HG03469 (cell line): ENCODE measurements at regions not wholly inside any gene's neighbourhood (a gene's known extent, or its start where the extent isn't known, plus 50 kb on each side); places are given as distances from the start of the nearest gene placed in this dataset.

ENCODE experiments used
- ATAC-seq: cut with Tn5 transposase; IDR thresholded peaks from one replicate; pipeline ENCODE4 v1.9.1; 2021; ENCODE audit warnings: mild to moderate bottlenecking, moderate library complexity, moderate number of reproducible peaks; ENCODE audit not compliant: unreplicated experiment

- no peak for ATAC-seq
These were observed 271.6 kb downstream of the AUH start for GRCh38 chr9:91090130-91090410.

- ATAC-seq: no peak
These were observed 269.5 kb downstream of the AUH start for GRCh38 chr9:91092214-91092613.

GRCh38 chr9:91094324-91095088, 267.2 kb downstream of the AUH start:
- no peak for ATAC-seq

DNA sequence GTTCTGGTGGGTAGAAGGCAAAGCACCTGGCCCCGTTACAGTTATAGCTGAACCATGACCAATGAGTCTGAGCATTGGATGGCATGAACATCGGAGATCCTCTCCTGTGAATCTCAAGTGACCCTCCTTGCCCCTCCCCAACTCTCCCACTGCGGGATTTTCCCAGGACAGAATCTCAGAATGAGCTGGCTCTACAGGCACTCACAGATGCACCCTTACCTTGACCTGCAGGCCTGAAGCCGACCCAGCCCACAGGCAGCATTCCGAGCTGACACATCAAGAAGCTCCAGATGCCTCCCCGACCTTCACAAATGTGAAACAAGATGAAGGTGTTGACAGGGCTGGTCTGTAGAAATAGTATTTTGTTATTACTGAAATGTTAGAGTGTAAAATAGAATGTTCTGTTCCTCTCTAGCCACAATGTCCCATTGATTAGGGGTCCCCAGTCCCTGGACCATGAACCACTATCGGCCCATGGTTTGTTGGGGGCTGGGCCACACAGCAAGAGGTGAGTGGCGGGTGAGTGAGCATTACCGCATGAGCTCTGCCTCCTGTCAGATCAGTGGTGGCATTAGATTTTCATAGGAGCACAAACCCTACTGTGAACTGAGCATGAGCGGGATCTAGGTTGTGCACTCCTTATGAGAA, 263.4 kb downstream of the AUH start:
- no peak for ATAC-seq

DNA sequence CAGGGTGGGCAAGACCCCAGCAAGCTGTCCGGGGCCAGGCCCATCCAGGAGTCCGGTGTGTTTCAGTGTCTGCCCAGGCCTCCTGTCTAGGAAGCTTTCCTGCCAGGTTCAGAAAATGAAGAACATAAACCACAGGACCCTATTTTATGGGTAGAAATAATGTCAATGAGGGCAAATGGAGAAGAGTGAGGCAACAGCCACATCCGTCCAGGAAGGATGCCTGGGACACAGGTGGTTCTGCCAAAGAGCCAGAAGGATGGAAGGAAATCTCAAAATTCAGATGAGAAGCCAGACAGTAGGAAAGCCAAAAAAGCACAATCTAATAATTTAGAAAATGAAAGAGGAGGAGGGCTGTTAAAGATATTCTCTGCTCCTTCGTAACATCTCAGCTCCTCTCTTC, 262.3 kb downstream of the AUH start:
- no peak for ATAC-seq

GRCh38 chr9:91100878-91101450, 260.8 kb downstream of the AUH start:
- no peak for ATAC-seq

- ATAC-seq: no peak
These were observed 260.0 kb downstream of the AUH start for GRCh38 chr9:91101611-91102168.

- ATAC-seq: no peak
These were observed 259.4 kb downstream of the AUH start for GRCh38 chr9:91102269-91102668.

DNA sequence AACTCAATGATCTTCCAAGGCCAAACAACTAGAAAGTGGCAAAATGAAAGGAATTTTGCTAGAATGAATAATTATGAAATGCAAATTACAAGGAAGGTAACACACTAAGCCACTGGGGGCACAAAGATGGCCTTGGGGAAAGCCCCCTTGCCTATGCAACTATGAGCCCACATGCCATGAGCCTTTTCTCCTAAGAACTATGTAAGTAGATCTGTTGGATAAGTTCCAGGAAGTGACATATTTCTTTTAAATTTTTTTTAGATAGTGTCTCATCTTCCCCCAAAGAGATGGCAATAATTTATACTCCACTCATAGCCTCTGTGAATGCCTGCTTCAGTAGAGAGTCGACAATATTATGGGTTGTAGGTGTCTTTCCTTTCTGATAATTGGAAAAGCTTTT, 257.8 kb downstream of the AUH start:
- no peak for ATAC-seq

- ATAC-seq: no peak
These were observed 255.2 kb downstream of the AUH start for GRCh38 chr9:91106415-91107081.

DNA sequence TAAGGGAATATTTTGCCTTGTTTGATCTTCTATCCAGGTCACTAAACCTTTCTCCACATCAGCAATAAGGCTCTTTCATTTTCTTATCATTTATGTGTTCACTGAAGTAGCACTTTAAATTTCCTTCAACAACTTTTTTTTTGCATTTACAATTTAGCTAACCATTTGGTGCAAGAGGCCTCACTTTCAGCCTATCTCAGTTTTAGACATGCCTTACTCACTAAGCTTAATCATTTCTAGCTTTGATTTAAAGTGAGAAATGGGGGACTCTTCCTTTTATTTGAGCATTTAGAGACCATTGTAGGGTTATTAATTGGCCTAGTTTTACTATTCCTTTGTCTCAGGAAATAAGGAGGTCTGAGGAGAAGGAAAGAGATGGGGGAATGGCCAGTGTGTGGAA, 250.5 kb downstream of the AUH start:
- no peak for ATAC-seq

DNA sequence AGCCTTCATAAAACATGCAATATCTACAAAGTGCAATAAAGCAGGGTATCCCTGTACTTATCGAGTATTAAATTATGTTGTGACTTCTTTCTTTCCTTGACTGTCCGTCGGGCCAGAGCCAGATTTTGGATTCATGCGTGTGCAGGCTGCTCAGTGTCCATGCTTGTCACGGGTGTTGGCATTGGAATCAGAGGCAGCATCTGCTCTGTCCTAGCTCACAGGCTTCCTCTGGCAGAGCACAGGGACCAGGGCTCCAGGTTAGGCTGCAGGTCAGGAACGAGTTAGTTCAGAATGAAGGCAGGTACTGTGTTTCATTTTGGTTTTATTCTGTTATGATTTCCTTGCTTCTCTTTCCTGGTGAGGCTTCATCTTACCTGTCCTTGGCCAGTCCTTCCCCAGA, 249.8 kb downstream of the AUH start:
- no peak for ATAC-seq

- ATAC-seq: no peak
These were observed 248.7 kb downstream of the AUH start for GRCh38 chr9:91113016-91113415.

DNA sequence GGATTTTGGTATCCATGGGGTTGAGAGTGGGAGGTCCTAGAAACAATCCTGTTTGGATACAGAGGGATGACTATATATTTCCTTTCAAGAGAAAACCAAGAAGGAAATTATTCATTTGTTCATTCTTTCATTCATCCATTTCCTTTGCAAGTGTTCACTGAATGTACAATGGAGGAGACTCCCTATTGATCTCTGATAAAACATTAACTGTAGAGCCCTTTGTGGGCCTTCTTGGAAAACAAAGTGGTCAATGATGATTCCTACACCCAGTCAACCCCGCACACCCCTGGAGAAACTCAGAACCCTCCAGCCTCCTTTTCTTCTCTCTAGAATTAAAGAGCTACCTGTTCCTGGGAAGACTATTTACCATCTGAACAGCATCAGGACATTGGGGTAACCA, 247.3 kb downstream of the AUH start:
- ATAC-seq: no peak

DNA sequence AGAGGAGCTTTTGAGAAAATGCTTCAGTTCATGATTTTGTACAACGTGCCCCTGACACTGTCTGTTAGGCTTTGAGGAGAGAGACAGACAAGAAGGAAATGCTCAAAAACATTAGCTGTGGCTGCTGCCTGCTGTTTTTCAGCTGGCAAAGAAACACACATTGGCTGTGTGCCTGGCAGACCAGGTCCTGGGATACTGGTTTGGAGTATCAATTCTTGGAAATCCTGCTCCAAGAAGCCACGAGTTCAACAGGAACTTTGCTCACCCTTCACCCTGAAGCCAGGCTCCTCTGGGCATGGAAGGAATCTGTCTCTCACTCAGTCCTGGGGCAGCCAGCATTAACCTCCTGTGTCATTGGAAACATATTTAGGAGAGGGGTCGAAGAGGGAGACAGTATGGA, 245.5 kb downstream of the AUH start:
- ATAC-seq: no peak

GRCh38 chr9:91116711-91117110, 245.0 kb downstream of the AUH start:
- no peak for ATAC-seq

GRCh38 chr9:91117474-91117891, 244.2 kb downstream of the AUH start:
- ATAC-seq: no peak

DNA sequence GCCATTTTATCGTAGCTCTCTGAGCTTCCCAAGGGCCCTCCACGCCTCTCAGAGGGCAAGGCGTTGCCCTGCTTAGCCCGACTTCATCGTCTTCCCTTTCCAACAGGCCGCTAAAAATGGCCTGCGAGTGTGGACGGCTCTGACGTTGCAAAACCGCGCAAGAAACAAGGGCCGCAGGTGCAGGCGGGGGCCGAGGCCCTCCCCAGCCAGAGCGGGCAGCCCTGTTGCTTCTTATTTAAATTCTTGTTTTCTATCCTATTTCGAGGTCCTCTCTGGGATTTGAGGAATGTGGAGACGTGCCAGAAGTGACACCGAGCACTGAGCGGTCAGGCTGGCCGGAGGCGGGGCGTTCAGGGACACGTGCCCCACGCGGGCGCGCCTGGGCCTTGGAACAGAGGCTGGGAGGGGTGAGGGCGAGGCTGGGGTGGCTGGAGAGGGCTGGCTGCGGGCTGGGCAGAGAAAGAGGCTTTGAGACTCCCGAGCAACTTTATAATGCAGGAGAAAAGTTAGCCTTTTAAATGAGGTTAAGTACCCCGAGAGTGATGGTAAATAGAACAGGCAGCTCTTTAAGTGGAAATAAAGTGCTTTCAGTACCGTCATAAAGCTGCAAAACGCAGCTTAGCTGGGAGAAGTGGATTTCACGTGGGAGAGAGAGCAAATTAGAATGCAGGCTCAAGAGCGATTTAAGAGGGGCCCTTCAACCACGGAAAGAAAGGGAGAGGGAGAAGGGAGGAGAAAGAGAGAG, 243.6 kb downstream of the AUH start:
- no peak for ATAC-seq

- ATAC-seq: no peak
These were observed 243.1 kb downstream of the AUH start for GRCh38 chr9:91118704-91119025.

- ATAC-seq: no peak
These were observed 242.6 kb downstream of the AUH start for GRCh38 chr9:91119142-91119541.

DNA sequence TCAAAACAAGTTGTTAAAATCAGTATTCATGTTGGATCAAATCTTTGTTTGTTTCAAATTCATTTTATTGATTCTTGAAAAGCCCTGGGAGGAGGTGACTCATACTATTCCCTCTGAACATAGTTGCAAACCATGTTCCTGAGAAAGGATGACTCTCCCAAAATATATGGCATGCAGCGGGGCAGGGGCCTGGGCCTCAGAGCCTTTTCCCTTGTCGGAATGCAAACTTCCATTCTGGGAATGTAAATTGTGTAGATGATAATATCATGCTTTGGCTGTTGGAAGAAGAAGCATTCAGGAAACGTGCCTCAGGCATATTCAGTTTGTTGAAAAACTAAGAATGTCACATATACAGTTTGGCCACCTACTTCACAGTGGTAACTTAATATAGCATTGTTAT, 242.0 kb downstream of the AUH start:
- ATAC-seq: no peak
